ENCODE measurements at regions not wholly inside any gene's neighbourhood (a gene's known extent, or its start where the extent isn't known, plus 50 kb on each side); places are given as distances from the start of the nearest gene placed in this dataset.
"Not testable (repeated sequence)": the region's sequence is repeated elsewhere in the genome, so short reads cannot be mapped to it uniquely, and the experiment has no call there.

DNA sequence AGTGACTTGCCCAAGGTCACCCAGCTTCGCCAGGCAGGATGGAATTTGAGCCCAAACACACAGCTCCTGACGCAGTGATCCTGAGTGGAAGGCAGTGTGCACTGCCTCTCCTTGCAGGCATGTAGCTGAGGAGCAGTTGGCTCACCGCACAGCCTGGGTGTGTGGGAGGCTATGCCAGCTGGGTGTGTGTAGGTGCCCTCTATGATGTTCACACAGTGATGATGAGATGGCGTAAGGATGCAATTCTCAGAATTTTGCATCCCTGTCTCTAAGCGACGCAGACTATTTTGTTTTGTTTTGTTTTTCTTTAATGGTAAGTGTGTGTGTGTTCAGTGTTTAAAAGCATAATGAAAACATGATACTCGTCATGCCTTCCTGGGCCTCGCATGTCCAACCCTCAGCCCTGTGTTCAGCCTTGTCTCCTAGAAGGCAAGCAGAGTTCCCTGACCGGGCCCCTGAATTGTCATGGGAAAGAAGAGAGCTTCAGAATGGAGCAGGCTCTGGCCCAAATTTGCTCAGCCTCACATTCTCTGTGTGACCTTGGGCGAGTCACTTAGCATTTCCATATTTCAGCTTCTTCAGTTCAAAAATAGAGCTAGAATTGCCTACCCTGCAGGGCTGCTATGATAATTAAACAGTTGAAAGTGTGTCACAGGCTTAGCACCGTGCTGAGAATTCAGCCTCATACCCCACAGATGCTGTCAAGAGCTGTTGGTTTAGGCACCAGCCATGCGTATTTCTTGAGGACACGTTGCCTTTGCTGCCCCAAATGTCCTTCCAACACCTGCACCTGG lies 603.6 kb upstream of the RAB6C start:
- DNase-seq (ENCODE audit: low read depth) = no peak

DNA sequence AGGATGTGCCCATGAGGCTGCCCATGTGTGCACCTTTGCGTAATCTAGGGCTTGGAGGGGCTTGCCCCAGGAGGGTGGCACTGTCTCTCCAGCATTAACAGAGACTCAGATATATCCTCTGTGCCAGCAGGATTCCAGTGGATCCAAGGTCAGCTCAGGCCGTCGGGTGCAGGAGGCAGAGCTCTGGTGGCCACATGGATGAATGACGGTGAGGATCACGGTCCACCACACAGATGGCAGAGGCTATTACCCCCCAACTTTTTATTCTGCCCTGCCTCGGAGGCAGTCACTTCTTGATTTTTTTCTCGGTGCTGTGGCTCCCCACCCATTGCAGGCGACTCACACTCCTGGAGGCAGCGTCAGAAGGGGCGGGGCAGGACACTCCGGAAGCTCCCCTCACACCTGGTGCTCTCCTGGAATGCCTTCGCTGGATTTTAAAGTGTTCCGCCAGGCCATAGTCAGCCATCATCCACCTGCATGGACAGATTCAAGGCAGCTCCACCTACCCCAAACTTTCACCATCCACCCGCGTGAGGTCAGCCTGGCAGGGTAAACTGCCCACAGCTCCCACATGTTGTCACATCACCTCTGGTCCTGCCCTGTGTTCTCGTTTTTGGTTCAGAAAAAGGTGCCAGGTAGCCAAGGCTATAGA lies 602.9 kb upstream of the RAB6C start:
- DNase-seq (ENCODE audit: low read depth) = no peak

DNA sequence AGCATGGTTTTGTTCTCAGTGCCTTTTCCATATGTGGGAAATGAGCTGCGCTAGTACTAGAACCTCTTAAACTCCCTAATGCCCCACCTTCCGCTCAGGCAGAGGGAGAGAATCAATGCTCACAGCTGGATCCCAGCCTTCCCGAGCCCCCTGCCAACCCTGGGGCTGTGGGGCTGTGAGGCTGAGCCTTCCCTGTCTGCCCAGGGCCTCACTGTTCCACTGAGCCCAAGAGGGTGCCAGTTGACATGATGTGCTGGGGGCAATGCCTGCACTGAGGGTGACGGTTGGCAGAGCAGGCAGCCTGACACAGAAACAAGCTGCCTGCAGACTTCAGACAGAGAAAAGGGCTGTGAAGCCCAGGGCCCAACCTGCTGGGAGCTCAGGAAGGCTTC lies 602.4 kb upstream of the RAB6C start:
- DNase-seq (ENCODE audit: low read depth) = no peak

DNA sequence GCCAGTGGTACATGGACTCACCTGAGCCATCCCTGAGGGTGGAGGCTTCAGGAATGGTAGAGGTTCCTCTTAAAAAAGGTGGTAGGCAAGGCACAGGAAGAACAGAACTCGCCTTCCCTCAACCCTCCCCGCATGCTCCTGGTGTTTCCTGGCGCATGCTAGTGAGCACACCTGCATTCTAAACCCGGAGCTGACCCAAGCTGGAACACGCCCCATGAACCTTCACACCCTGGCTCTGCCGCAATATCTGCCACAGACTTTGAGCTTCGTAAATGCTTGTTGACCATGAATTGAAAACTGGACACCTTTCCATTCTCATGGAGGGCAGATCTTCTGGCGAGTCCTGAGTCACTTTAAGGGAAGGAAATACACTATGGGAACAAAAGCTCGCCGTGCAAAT lies 601.3 kb upstream of the RAB6C start:
- DNase-seq (ENCODE audit: low read depth) = no peak

DNA sequence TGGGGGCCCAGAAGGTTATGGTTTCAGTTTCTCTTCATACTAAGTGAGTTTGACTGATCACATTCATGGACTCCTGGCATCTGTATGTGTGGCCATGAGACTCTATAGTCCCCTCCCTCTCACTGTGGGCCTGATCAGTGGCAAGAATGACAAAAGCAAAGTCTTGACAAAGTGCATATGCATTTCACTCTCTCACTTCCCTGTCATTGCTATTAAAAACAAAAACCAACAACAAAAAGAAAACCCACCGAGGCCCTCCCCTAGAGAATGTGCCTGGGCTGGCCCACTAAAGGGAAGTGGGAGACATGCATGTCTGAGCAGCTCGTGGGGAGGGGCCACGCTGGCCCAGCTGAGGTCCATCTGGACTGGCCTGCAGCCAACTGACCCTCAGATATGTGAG lies 600.1 kb upstream of the RAB6C start:
- DNase-seq (ENCODE audit: low read depth) = no peak

DNA sequence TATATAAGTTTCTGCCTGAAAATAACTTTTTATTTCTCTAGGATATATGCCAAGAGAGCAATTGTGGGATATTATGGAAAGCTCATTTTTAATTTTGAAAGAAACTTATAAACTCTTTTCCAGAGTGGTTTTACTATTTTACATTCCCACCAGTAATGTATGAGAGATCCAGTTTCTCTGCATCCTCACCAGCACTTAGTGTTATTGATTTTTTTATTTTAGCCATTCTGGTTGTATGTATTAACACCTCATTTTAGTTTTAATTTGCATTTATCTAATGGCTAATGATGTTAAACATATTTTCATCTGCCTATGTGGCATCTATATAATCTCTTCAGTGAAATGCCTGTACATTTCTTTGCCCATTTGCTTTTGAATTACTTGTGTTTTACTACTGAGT lies 597.7 kb upstream of the RAB6C start:
- no peak for DNase-seq (ENCODE audit: low read depth)

DNA sequence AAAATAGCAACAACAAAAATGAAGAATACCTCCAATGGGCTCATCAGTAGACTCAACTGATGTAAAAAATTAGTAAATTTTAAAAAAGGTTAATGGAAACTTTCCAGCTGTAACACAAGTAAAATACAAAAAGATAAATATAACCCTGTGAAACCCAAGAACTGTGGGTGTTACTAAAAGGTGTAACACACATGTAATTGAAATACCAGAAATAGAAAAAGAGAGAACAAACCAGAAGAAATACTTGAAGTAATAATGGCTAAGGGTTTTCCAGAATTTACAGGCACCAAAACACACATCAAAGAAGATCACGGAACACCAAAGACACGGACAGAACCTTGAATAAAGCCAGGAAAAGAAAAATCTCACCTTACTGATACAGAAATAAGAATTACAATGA lies 590.6 kb upstream of the RAB6C start:
- DNase-seq (ENCODE audit: low read depth) = no peak

DNA sequence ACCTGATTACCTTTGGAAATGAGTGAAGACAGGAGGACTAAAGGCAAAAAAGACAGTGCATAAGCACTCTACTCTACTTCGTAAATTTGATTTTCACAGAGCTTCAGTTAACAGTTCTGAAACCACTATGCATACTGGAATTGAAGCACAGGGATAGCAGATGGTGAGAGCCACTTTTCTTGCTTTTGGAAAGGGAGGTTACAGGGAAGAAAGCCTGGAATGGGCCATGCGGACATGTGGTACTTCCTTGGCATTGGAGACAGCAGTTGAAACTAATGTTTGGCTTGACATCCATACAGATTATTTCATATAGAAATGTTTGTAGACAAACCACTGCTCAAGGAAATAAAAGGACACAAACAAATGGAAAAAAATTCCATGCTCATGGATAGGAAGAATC lies 585.6 kb upstream of the RAB6C start:
- no peak for DNase-seq (ENCODE audit: low read depth)

DNA sequence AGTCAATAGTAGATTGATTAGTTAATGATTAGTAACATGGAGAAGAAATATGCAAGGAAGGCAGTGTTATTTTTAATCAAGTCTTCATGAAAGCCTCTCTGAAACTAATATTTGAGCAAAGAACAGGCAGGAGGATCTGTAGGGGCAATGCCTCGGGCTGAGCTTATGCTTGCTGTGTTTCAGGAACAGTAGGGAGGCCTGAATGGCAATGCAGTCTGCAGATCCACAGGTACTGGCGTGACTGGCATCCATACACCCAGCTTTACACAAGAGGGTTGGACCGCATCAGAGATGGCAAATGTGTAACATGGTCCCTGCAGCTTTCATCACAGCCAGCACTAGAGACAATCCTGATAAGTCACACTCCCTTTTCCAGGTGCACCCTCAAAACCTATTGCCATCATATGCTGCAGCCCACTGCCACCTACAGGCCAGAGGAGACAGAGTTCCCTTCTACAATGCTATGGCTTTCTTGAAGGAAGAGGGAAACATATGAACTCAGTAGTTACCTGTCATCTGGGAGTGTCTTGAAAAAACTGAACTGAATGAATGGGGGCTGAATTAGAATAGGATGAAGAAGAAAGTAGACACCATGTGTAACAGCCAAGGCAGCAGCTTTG lies 582.4 kb upstream of the RAB6C start:
- no peak for DNase-seq (ENCODE audit: low read depth)

DNA sequence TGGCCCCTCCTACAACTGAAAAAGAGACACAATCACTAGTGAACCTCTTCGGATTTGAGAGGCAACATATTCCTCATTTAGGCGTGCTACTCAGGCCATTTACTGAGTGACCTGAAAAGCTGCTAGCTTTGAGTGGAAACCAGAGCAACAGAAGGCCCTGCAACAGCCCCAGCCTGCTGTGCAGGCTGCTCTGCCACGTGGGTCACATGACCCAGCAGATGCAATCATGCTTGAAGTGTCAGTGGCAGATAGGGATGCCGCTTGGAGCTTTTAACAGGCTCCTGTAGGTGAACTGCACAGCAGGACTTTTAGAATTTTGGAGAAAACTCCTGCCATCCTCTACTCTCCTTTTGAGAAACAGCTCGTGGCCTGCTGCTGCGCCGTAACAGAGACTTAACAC lies 578.6 kb upstream of the RAB6C start:
- DNase-seq (ENCODE audit: low read depth) = no peak

DNA sequence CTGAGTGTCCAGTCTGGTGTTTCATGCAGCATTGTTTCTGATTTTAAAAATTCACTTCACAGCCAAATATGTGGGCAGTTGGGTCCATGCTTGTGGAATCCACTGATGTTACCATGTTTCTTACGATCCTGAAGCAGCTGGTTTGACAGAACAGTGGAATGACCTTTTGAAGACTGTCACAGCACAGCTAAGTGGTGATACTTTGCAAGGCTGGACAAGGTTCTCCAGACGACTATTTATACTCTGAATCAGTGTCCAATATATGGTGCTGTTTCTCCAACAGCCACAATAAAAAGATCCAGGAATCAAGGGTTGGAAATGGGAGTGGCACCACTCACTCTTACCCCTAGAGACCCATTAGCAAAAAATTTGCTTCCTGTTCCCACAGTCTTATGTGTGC lies 577.4 kb upstream of the RAB6C start:
- no peak for DNase-seq (ENCODE audit: low read depth)

DNA sequence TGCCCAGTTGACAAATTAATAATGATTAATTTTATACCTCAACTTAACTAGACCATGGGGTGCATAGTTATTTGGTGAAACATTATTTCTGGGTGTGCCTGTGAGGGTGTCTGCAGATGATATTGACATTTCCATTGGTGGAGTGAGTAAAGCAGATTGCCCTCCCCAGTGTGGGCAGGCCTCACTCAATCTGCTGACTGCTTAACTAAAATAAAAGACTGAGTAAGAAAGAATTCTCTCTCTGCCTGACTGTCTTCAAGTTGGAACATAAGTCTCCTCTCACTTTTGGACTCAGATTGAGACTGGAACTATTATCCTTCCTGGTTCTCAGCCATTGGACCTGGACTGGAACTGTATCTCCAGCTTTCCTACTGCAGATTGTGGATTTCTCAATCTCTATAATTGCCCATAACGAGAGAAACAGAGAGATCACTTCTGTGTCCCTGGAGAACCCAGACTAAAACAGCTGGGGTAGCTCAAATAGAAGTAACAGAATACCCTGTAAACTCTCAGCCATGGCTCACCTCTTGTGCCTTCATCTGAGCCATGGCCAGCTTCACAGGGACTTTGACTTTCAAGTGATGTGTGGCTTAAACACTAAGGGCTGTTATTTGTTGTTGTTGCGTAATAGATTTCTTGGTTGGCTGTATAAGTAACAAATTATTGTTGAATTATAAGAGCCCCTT lies 575.3 kb upstream of the RAB6C start:
- no peak for DNase-seq (ENCODE audit: low read depth)

DNA sequence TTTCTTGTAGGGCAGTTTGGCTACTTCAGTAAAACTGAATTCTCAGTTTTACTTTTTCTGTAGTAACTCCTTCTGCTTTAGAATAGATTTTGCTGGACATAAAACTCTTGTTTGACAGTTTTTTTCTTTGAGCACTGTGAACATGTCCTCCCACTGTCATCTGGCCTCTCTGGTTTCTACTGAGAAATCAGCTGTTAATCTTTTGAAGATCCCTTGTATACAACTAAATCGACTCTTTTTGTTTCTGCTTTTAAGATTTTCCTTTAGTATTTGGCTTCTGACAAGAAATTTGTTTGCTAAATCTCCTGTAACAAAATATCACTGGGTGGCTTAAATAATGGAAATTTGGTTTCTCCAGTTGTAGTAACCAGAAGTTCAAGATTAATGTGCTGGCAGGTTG lies 570.9 kb upstream of the RAB6C start:
- DNase-seq (ENCODE audit: low read depth) = no peak

DNA sequence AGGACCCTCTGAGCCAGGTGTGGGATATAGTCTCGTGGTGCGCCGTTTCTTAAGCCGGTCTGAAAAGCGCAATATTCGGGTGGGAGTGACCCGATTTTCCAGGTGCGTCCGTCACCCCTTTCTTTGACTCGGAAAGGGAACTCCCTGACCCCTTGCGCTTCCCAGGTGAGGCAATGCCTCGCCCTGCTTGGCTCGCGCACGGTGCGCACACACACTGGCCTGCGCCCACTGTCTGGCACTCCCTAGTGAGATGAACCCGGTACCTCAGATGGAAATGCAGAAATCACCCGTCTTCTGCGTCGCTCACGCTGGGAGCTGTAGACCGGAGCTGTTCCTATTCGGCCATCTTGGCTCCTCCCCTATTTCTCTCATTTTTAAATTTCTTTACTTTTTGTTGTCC lies 562.4 kb upstream of the RAB6C start:
- DNase-seq (ENCODE audit: low read depth) = not testable (repeated sequence)

DNA sequence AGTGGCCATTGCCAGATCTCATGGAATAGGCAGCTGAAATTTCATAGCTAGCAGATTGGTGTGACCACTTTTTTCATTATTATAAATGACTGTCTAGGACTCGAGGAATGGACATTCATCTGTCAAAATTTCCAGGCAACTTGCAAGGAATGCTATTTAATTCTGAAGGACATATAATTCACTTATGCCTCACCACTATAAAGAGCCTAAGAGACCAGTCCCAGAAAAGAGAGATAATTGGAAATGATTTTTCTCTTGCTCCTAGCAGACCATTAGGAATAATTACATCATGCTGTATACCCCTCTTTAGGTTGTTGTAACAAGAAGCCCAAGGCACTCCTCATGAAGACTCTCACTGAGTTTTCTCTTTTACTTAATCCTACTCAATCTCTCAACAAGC lies 557.4 kb upstream of the RAB6C start:
- DNase-seq (ENCODE audit: low read depth) = no peak

DNA sequence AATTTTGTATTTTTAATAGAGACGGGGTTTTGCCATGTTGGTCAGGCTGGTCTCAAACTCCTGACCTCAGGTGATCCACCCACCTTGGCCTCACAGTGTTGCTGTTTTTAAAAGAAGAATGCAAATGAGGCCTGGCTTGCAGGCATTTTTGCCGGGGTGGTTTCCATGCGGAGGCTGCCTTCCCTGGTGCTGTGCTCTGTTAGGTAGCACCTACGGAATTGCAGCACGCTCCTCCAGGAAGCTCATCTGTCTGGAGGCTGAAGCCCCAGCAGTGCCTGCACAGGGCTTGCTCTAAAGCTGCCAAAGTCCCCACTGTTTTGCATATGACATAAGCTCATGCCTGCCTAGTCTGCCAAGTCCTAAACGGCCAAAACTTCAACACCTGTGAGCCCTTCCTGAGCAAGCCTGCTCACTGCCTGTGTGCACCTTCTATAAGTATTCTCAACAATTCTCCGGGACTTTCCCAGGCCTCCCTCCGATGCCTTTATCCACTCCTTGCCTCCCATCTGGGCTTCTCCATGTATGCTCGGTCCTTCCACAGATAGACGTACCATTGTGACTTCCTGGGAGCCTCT lies 551.3 kb upstream of the RAB6C start:
- DNase-seq (ENCODE audit: low read depth) = no peak

DNA sequence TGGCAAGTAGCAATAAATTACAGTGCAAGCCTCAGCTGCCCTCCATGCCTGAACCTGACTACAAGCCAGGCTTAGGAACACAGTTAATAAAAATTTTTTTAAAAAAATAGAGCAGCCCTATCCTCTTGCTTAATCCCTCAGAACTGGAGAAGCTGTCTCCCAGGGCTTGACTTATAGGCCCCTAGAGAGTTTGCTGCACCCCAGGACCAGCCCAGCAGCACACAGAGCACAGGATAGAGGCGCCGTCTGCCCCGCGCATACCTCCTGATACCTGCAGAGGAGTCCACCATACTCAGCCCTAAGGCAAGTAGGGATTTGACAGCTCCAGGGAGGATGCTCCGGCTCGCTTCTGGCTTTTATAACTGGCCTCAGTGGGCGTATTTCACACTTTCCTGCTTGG lies 548.6 kb upstream of the RAB6C start:
- no peak for DNase-seq (ENCODE audit: low read depth)

DNA sequence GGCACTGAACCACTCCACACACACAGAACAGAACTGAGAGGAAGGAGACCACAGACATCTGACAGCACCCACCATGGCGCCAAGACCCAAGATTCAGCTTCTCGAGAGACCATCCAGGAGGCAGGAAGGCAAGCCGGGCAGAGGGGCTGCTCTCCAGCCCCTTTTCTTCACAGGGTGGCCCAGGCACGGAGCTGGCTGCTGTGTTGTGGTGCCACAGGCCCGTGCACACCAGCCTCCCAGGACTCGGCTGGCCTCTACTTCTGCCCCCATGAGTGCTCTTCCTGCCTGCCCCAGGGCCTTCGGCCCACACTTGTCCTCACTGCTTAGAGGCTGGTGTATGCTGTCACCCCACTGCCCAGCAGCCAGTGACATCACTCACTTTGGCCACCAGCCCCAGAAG lies 547.6 kb upstream of the RAB6C start:
- no peak for DNase-seq (ENCODE audit: low read depth)

DNA sequence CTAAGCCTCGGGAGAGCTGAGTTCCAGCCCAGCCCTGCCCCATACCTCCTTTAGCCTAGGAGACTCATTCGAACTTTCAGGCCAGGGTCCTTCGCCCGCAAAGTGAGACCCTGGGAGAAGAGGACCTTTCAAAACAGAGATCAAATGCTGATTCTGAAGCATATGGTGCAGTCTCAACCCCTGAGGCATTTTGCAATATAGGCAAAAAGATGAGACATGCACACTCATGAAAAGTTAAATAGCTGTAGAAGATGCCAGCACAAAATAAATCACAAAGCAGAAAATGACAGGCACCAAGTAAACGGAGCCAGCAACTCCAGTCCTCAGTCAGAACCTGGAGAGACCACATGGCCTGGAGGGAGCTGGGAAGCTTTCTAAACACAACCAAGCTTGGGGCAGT lies 542.7 kb upstream of the RAB6C start:
- no peak for DNase-seq (ENCODE audit: low read depth)

DNA sequence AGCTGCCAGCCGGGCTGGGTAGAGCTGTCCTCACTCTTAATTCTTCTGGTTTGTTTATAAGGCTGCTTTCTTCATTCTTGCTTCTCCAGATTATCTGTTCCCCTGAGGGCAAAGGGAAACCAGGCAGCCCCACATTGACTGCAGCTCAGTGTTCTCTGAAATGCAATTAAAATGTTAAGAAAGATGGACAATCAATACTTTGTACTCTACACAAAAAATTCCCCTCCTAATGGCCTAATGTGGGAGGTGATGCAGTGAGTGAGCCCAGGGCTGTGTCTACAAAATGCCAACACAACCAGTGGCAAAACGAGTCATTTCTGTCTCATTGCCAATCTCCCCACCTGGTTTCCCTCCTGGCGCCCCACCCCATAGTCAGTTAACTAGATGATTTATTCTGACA lies 541.7 kb upstream of the RAB6C start:
- no peak for DNase-seq (ENCODE audit: low read depth)

DNA sequence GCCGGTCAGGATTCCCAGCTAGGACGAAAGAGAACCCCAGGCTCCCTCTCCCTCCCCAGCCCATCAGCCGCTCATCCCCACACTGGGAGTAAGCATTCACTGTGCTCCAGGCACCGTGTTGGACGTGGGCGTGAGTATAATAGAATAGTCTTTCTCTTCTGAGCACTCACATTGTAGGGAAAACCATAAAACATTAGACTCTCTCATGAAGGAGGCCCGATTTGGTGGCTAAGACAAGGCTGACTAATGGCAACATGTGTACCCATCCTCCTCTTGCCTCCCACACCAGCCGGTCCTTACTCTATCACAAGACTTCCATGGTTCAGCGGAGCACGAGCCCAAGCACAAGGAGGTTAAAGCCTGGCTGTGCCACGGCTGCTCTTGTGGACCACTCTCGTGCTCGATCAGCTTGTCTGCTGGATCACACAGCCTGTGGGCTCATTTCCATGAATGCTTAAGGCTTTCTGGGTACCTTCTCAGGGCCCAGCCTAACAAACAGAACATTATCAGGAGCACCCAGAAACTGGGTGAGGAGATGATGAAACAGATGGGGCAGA lies 540.9 kb upstream of the RAB6C start:
- no peak for DNase-seq (ENCODE audit: low read depth)

Data from stimulated activated CD8-positive, alpha-beta memory T cell treated with anti-CD3 and anti-CD28 coated beads, Interleukin-4, amount 100 ng/mL, for 24 hours (primary cell).